GM21526 (cell line): ENCODE measurements at regions not wholly inside any gene's neighbourhood (a gene's known extent, or its start where the extent isn't known, plus 50 kb on each side); places are given as distances from the start of the nearest gene placed in this dataset.
"Not testable (repeated sequence)": the region's sequence is repeated elsewhere in the genome, so short reads cannot be mapped to it uniquely, and the experiment has no call there.

Source experiments
- ATAC-seq: cut with Tn5 transposase; IDR thresholded peaks from one replicate; pipeline ENCODE4 v1.9.1; 2021; ENCODE audit warnings: moderate library complexity; ENCODE audit not compliant: unreplicated experiment, low FRiP score

DNA sequence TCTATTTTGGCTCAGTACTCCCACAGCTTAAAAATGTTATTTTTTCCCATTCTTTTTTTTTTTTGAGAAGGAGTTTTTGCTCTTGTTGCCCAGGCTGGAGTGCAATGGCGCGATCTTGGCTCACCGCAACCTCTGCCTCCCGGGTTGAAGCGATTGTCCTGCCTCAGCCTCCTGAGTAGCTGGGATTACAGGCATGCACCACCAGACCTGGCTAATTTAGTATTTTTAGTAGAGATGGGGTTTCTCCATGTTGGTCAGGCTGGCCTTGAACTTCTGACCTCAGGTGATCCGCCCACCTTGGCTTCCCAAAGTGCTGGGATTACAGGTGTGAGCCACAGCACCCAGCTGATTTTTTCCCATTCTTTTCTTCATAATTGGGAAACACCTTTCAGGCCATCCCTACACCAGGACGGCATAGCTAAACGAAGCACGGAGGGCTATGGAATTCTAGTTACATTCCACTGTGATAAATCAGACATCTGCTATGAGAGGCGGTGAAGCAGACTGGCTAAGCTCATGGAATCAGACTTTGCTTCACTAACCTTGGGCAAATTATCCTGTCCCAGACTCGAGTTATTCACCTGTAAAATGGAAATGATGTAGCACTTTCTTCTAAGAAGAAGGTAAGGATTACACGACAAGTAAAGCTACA is 68.7 kb upstream of the ZFAND5 start:
- ATAC-seq = not testable (repeated sequence)

DNA sequence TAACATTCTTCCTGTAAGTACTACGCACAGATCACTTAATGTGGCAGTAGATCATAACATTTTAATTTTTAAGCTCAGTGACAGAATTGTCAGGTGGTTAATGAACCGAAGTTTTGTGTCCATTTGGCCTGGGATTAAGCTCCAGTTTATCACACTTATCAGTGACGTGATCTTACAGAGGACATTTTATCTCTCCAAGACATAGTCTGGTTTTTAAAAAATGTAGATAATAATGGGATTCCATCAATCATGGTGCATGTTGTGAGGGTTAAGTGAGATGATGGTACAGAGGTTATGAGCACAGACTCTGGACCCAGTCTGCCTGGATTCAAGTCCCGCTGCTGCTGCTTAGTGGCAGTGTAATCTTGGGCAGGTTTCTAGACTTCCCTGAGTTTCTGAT is 66.0 kb upstream of the ZFAND5 start:
- ATAC-seq = no peak

DNA sequence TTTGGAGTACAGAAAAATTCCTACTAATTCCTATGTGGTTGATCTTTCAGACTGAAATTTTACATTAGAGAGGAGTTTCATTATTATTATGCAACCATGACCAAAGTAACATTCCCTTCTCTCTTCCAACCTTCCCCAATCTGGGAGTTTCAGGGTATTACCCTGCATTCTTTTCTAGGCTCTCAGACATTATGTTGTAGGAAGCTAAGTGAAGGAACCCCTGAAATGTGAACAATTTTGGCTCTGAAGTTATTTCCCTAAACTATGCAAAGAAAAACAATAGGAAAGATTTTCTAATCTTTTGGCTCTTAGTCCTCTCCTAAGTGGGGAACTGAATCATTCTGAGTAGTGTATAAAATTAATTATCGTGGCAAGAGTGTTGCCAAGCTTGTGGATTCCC is 63.3 kb upstream of the ZFAND5 start:
- no peak for ATAC-seq

DNA sequence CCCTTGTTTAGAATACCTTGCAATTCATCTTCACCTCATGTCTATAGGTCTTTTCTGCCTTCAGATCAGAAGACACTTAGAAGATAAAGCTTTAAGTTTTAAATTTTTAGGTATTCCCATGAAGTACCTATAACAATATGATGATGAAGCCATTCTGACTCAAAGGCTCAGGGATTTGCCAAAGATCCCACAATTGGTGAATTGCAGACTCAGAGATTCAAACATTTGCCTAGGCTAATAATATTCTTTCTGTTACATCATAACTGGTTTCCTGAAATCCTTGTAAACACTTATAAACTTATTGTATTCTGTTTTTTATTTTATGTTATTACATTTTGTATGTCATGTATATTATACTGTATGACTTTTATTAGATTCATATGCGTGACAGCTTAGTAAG is 62.8 kb upstream of the ZFAND5 start:
- ATAC-seq = no peak

DNA sequence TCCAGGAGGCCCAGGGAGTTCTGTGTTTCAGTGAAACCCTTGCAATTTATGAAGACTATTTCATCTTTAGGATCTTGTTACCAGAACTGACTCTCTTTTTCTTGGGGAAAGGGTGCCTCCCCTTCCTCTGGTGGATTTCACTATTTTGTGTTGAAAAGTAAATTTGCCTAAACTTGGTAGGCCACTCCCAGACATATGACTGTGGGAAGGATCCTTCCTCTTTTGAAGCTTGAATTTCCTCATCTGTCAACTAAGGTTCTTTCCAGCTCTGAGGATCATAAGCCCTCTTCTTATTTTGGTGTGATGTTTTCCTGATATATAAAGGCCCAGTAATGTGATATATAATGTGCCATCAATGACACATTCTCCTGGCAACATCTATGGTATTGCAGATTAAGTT is 59.1 kb upstream of the ZFAND5 start:
- no peak for ATAC-seq

DNA sequence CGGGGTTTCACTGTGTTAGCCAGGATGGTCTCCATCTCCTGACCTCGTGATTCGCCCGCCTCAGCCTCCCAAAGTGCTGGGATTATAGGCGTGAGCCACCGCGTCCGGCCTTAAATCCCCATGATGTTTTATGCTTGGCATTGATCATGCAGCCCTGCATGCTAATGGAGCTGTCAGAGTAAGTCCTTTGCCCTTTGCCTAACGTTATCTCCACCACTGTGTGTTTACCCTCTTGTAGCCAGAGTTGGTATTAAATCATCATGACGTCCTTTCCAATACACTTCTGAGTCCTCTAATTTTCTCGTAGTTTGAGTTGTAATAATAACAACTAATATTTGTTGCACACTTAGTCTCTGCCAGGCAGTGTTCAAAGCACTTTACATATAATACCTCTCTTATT is 57.2 kb upstream of the ZFAND5 start:
- ATAC-seq = no peak

DNA sequence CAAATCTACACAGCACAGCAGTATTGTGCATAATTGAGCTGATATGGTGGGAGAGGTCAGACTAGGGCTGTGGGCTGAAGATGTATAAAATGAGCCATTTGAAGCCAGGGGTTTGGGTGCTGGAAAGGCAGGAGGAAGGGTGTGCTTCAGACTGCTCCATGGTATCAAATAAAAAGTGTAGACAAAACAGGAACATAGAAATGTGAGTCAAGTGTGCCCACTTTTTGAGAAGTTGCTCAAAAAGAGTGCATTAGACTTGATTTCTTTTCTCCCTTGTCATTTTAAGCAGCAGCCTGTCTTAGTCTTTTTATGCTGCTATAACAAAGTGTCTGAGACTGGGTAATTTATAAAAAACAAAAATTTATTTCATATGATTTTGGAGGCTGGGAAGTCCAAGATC is 55.8 kb upstream of the ZFAND5 start:
- no peak for ATAC-seq

DNA sequence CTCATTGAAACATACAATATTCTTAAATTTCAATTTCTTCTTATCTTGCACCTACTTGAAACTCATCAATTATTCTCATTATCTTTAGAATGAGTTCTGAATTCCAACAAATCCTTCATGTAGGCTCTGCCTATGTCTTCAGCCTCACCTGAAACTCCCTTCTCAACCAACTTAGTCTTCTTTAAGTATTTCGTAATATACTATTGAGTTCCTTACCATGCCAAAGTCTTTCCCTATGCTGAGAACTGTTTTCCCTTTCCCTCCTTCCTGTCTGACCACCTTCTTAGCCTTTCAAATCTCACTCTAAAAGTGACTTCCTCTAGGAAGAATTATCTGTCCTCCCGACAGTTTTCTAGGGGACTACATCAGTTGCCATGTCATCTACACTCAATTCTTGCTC is 50.9 kb upstream of the ZFAND5 start:
- ATAC-seq = no peak

DNA sequence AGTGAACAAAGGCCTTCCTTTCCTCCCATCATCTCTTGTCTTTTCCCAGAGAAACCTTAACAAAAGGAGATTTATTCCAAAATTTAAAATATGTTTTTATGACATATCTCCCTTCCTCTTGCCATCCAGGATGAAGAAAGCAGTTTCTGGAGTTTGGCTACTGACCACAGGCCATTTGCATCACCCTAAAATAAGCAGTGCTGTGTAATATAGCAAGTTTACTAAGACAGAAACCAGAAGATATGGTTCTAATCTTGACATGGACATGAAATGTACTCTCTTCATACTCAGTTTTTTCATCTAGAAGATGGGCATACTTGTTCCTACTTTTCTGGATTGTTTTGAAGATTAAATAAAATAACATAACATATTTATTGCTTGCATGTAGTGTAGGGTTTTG is 50.2 kb upstream of the ZFAND5 start:
- no peak for ATAC-seq
